Mesothelial cell of epicardium (in vitro differentiated cells): ENCODE measurements at regions not wholly inside any gene's neighbourhood (a gene's known extent, or its start where the extent isn't known, plus 50 kb on each side); places are given as distances from the start of the nearest gene placed in this dataset.

ENCODE experiments used
- DNase-seq, 2 experiments: peaks; one replicate each; pipeline ENCODE4 v3.0.0; 2021; ENCODE audit warnings: low spot score in 2 of 2; ENCODE audit not compliant: unreplicated experiment in 2 of 2
- H3K27ac Mint-ChIP-seq: 2 replicates; pipeline ENCODE4 v1.8.0; 2021; ENCODE audit warnings: mixed read lengths
- H3K27me3 Mint-ChIP-seq: 2 replicates; pipeline ENCODE4 v1.8.0; 2021; ENCODE audit warnings: low read depth, mixed read lengths
- H3K36me3 Mint-ChIP-seq: 2 replicates; pipeline ENCODE4 v1.8.0; 2021; ENCODE audit warnings: mixed read lengths
- H3K4me1 Mint-ChIP-seq: 2 replicates; pipeline ENCODE4 v1.8.0; 2021; ENCODE audit warnings: mixed read lengths
- H3K4me3 Mint-ChIP-seq: 2 replicates; pipeline ENCODE4 v1.8.0; 2021; ENCODE audit warnings: mild to moderate bottlenecking, moderate library complexity, mixed read lengths
- H3K9me3 Mint-ChIP-seq: 2 replicates; pipeline ENCODE4 v1.8.0; 2021; ENCODE audit warnings: mixed read lengths
- CTCF ChIP-seq: fragments of 200-600 bp; sonication (generic); IDR thresholded peaks from one replicate; pipeline ENCODE4 v1.5.0; 2021; ENCODE audit warnings: antibody characterized with exemption; ENCODE audit not compliant: unreplicated experiment

DNA sequence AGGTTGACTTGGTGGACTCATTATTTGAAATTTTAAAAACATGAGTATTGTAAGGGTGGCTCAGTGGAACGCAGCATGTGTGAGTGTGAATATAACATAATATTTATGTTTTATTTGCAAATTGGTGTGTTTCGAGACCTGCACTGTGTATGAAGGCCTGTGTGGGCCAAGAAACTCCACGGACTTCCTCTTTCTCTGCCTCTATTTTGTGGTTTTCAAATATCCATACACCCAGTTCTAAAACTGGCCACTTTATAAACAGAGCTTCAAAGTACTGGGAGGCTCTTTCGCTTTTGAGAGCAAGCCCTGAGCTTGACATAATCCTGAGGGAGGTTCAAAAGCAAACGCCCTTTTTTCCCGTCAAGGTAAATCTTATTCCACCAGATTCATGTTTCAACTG is 187.7 kb downstream of the GPAT3 start:
- H3K36me3 Mint-ChIP-seq, result no peaks in the 10 kb centered on the region
- no peak for TF ChIP-seq CTCF
- no peaks in the 10 kb centered on the region for H3K9me3 Mint-ChIP-seq
- H3K27me3 Mint-ChIP-seq, result no peaks in the 10 kb centered on the region
- no peak overlapping the region for H3K4me3 Mint-ChIP-seq
- no peak overlapping the region for H3K27ac Mint-ChIP-seq
- DNase-seq, result no peak
- peaks cover 3% of the 10 kb centered on the region for H3K4me1 Mint-ChIP-seq

GRCh38 chr4:83722730-83723269 is 186.9 kb downstream of the GPAT3 start:
- no peak for TF ChIP-seq CTCF
- Mint-ChIP-seq H3K36me3 (no peaks in the 10 kb centered on the region), H3K4me3 (no peak overlapping the region), H3K4me1 (peaks cover 3% of the 10 kb centered on the region), H3K27ac (no peak overlapping the region), H3K27me3 (no peaks in the 10 kb centered on the region), H3K9me3 (no peaks in the 10 kb centered on the region)
- DNase-seq, result no peak

GRCh38 chr4:83716874-83717273 is 181.0 kb downstream of the GPAT3 start:
- Mint-ChIP-seq H3K4me1 (no peaks in the 10 kb centered on the region), H3K36me3 (no peaks in the 10 kb centered on the region), H3K27me3 (no peaks in the 10 kb centered on the region), H3K27ac (no peak overlapping the region), H3K9me3 (no peaks in the 10 kb centered on the region), H3K4me3 (no peak overlapping the region)
- TF ChIP-seq CTCF, result no peak
- DNase-seq, result no peak

GRCh38 chr4:83712890-83713289 is 177.0 kb downstream of the GPAT3 start:
- no peaks in the 10 kb centered on the region for H3K9me3 Mint-ChIP-seq
- no peak for TF ChIP-seq CTCF
- DNase-seq, result no peak
- H3K4me3 Mint-ChIP-seq, result no peak overlapping the region
- H3K27ac Mint-ChIP-seq, result no peak overlapping the region
- no peaks in the 10 kb centered on the region for H3K36me3 Mint-ChIP-seq
- no peaks in the 10 kb centered on the region for H3K27me3 Mint-ChIP-seq
- H3K4me1 Mint-ChIP-seq, result no peaks in the 10 kb centered on the region

GRCh38 chr4:83709627-83710026 is 173.7 kb downstream of the GPAT3 start:
- Mint-ChIP-seq H3K36me3 (no peaks in the 10 kb centered on the region), H3K4me1 (no peaks in the 10 kb centered on the region)

More at GRCh38 chr4:83709627-83710026, 173.7 kb downstream of the GPAT3 start:
- Mint-ChIP-seq H3K4me3 (no peak overlapping the region), H3K9me3 (no peaks in the 10 kb centered on the region), H3K27me3 (no peaks in the 10 kb centered on the region), H3K27ac (no peak overlapping the region)
- TF ChIP-seq CTCF, result no peak
- DNase-seq, result no peak
